Skeletal muscle cell (primary cell): ENCODE measurements at regions not wholly inside any gene's neighbourhood (a gene's known extent, or its start where the extent isn't known, plus 50 kb on each side); places are given as distances from the start of the nearest gene placed in this dataset.

Source experiments
- DNase-seq: peaks from one replicate; pipeline ENCODE4 v3.0.0-alpha.2; 2010; ENCODE audit warnings: low read depth
- H3K4me3 ChIP-seq: 2 replicates; pipeline ENCODE4 v1.5.1; 2011; ENCODE audit warnings: low read depth, mild to moderate bottlenecking, control low read depth, low read length, moderate library complexity

DNA sequence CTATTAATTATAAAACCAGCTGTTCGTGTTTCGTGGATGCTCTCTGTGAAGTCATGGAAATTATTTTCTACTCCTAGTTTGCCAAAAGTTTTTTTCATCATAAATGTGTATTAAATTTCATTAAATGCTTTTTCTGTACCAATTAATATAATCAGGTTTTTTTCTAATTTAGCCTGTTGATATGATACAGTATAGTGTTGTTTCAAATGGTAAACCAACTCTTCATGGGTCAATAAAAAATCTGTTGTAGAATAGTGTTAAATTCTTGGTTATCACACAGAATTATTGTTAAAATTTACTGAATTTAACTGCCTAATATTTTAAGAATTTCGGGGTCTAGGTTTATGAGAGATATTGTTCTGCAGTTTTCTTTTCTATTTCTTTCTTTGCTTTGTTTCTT lies 505.9 kb upstream of the MANEA start:
- no peak overlapping the region for H3K4me3 ChIP-seq

DNA sequence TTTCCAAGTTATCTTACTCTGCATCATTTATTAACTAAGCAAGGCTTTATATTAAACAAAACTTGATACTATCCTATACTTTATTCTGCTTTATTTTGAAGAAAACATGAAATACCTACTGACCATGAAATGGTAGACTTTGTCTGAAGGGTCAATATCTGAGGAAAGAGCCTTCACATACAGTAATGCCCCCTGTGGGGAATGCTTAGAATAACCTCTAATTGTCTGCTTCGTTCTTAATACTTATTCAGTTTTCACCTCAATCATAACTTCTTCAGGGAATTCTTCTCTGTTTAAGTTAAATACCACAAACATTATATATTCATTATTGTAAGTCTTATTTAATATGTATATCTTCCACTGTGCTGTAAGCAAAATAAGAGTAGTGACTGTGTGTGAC lies 498.9 kb upstream of the MANEA start:
- DNase-seq, result no peak
- H3K4me3 ChIP-seq, result no peak overlapping the region

More for the DNA sequence above, 505.9 kb upstream of the MANEA start:
- DNase-seq, result no peak

DNA sequence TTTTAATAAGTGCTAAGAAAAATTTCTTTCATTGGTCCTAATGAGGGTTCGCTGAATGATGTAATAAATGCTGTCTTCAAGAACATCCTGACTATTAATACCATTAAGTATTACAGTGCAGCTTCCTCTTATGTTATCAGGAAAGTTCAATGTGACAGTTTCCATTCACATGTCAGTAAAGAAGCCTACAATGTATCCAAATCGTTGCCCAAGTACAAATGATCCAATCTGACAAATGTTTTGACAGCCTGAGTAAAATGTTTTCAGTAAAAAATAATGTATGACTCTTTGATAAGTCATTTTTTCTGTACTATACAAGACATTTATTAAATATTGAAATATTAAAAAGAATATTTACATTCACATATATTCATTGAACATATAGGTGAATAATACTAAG lies 496.1 kb upstream of the MANEA start:
- H3K4me3 ChIP-seq, result no peak overlapping the region
- DNase-seq, result no peak

DNA sequence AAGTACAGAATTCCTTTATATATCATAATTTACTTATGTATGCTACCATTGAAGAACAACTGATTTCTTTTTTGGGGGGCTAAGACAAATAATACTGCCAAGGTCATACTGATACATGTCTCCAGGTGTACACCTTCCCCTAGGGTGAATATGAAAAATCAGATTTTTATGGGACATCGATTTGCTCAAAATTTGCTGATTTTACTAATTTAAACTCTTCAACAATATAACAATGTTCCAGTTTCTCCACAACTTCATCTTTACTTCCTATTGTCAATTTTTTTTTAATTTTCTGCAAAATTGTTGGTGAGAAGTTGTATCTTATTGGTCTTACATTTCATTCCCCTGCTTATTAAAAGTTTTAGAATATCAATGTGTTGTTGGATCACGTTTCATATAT lies 495.4 kb upstream of the MANEA start:
- H3K4me3 ChIP-seq, result no peak overlapping the region
- no peak for DNase-seq

DNA sequence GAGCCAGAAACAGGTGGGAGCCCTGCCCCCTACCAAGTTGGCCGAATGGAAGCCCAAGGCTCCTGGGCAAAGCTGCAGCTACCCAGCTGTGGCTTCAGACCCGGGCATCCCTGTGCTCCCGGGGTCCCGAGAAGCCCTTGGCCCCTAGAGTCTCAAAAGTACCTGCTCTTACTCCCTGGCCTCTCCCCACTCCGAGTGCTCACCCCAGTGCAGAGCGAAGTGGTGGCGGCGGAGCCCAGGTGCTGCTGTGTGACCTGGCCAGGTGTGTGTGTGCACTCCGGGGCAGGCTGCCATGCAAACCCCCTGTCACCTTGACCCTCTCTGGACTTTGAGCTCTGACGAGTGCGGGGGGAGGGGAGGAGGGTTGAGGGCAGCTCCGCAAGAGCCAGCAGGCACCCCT lies 493.8 kb upstream of the MANEA start:
- H3K4me3 ChIP-seq, result no peak overlapping the region
- no peak for DNase-seq

DNA sequence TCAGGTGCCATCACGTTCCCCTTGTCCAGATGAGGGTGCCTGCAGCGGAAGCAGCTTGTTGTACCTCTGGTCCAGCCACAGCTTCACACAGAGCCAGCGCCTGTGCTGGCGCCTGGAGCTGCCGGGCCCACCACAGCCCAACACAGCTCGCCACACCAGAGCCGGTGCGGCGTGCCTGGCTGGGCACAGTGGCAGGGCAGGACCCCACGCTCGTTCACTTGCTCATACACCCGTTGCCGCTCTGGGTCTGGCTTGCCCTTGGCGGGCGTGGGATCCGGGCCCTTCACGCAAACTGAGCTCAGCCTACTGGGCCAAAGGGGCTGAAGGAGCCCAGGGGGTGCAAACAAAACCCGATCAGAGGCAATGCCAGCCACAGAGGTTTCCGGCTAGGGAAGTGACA lies 492.5 kb upstream of the MANEA start:
- no peak for DNase-seq
- H3K4me3 ChIP-seq, result no peak overlapping the region

GRCh38 chr6:95087394-95088097 lies 489.8 kb upstream of the MANEA start:
- no peak overlapping the region for H3K4me3 ChIP-seq
- DNase-seq, result peak; percentile 91

GRCh38 chr6:95091823-95092436 lies 485.4 kb upstream of the MANEA start:
- peak; percentile 25 for DNase-seq

GRCh38 chr6:95093154-95093553 lies 484.2 kb upstream of the MANEA start:
- DNase-seq, result no peak
- H3K4me3 ChIP-seq, result no peak overlapping the region

More at GRCh38 chr6:95091823-95092436, 485.4 kb upstream of the MANEA start:
- peak overlapping the region; percentile 25 for H3K4me3 ChIP-seq

GRCh38 chr6:95094751-95095663 lies 482.3 kb upstream of the MANEA start:
- no peak overlapping the region for H3K4me3 ChIP-seq
- peak; percentile 18 for DNase-seq

- no peak for DNase-seq
- no peak overlapping the region for H3K4me3 ChIP-seq
Observed at GRCh38 chr6:95095855-95096254, 481.5 kb upstream of the MANEA start.

DNA sequence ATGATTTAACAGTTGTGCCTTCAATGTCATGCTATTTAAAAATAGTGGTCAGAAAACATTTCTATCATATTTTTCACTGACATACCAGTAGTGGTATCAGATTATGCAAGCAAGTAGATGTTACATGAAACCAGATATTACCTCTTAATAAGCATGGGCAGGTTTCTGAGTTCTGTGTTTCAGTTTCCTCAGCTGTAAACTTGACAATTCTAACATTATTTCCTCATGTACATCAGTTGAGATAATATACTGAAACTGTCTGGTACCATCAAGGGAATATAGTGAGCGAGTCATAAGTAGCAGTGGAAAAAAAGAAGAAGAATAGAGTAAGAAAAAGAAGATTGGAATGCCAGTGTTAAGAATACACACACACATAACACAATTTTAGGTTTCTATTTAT lies 477.9 kb upstream of the MANEA start:
- no peak overlapping the region for H3K4me3 ChIP-seq
- peak; percentile 5 for DNase-seq

DNA sequence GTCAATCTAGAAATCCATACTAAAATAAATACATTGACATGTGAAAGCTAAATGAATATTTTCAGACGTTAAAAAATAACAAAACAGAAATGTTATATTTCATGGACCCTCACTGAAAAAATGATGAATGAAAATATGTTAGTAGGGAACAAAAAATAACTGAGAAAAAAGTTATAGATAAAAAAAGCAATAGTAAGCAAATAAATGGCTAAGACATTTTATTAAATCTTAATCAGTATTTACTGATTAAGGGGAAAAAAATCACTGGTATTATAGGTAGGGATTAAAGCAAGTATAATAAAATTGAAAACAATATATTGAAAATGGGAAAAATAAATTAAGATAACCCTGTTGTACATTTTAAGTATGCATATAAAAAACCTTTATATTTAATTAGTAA lies 468.1 kb upstream of the MANEA start:
- no peak for DNase-seq
- H3K4me3 ChIP-seq, result no peak overlapping the region

GRCh38 chr6:95110767-95111166 lies 466.6 kb upstream of the MANEA start:
- no peak overlapping the region for H3K4me3 ChIP-seq
- DNase-seq, result no peak

DNA sequence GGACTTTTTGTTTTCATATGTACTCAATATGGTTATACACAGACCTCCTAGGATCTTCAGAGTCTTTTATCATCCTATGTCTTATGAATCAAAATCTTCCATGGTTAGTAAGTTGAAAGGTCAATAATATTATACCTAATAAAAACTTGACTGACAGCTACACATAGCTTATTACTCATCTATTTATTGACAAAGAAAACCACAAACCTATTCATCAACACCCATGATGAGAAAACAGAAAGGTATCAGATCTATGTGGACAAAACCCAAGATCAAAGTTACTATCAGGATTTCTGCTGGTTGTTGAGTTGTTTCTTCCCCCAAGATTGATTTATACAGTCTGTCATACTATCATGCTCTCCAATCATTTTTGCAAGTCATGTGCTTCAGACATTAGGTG lies 460.1 kb upstream of the MANEA start:
- no peak overlapping the region for H3K4me3 ChIP-seq
- DNase-seq, result no peak

GRCh38 chr6:95119927-95120326 lies 457.4 kb upstream of the MANEA start:
- DNase-seq, result no peak
- no peak overlapping the region for H3K4me3 ChIP-seq

DNA sequence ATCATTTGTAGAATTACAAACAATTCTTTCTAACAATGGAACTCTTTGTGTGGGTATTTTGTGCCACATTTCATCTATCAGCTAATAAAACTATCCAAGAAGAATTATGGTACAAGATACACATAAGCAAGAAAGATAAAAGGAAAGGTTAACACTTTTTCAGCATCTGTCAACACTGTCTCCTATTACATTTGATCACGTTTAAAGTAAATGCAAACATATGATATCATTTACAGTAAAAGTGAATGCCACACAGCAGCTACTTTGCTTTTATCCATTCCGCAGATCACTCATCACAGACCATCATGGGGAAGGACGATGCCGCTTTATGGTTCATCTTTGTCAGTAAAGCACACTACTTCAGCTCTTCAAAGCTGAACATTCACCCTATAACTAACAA lies 456.4 kb upstream of the MANEA start:
- no peak for DNase-seq
- no peak overlapping the region for H3K4me3 ChIP-seq

- no peak for DNase-seq
- H3K4me3 ChIP-seq, result no peak overlapping the region
Observed at GRCh38 chr6:95127261-95127660, 450.1 kb upstream of the MANEA start.

DNA sequence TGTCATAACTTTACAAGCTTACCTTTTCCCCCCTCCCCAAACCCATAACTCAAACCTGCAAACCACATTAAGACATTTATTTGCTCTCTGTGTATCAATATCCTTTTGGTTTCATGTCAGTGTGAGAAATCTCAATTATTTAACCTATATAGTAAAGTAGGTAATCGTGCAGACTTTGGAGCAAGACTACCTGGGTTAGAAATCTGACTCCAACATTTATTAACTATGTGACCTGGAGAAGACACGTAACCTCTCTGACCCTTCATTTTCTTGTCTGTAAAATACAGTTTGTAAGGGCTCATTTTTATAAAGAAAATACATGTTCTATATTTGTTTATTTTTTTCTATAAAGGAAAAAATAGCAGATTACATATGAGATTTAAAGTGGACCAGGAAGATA lies 448.9 kb upstream of the MANEA start:
- no peak overlapping the region for H3K4me3 ChIP-seq
- DNase-seq, result no peak

GRCh38 chr6:95128947-95129346 lies 448.4 kb upstream of the MANEA start:
- DNase-seq, result no peak
- no peak overlapping the region for H3K4me3 ChIP-seq
